Left lung (tissue), 4 donors: ENCODE measurements at regions not wholly inside any gene's neighbourhood (a gene's known extent, or its start where the extent isn't known, plus 50 kb on each side); places are given as distances from the start of the nearest gene placed in this dataset.
"Not testable (repeated sequence)": the region's sequence is repeated elsewhere in the genome, so short reads cannot be mapped to it uniquely, and the experiment has no call there.

ENCODE experiments used
- ATAC-seq: fragments of 200-7000 bp; cut with Tn5 transposase; one replicate; pipeline ENCODE4 v1.9.1; 2020; ENCODE audit warnings: moderate library complexity
- DNase-seq, 4 donors: peaks; one replicate each; pipeline ENCODE4 v3.0.0-alpha.2; 2013 to 2020
- H3K27ac ChIP-seq, 2 donors: fragments of 200-600 bp; sonication (generic) in 1 of 2; one replicate each; pipeline versions ENCODE4 v1.5.0 to v1.8.0; 2020 to 2021
- H3K27me3 ChIP-seq, 2 donors: fragments of 200-600 bp; sonication (generic) in 1 of 2; one replicate each; pipeline versions ENCODE4 v1.5.0 to v1.8.0; 2020 to 2021
- H3K36me3 ChIP-seq, 2 donors: fragments of 200-600 bp; sonication (generic) in 1 of 2; one replicate each; pipeline versions ENCODE4 v1.5.0 to v1.8.0; 2020 to 2021
- H3K4me1 ChIP-seq, 2 donors: fragments of 200-600 bp; one replicate each; pipeline ENCODE4 v1.8.0; 2021
- H3K4me3 ChIP-seq, 2 donors: fragments of 200-600 bp; sonication (generic) in 1 of 2; one replicate each; pipeline versions ENCODE4 v1.5.0 to v1.8.0; 2020 to 2021; ENCODE audit warnings: mild to moderate bottlenecking in 1 of 2
- H3K9me3 ChIP-seq, 2 donors: fragments of 200-600 bp; sonication (generic) in 1 of 2; one replicate each; pipeline versions ENCODE4 v1.5.0 to v1.8.0; 2020 to 2021
- intact Hi-C, 2 donors: fragments of 100-400 bp; cut with DNase I; formaldehyde crosslinking; loops; one replicate each; pipeline versions ENCODE4 v1.11.2 to v1.14.2; 2022
- TF ChIP-seq, protein P1 (sequence below), 2 donors: fragments of 200-600 bp; sonication (generic) in 1 of 2; IDR thresholded peaks; one replicate each; pipeline versions ENCODE4 v1.5.0 to v1.8.0; 2021; ENCODE audit warnings: antibody characterized with exemption in 2 of 2
- donor health status: DM: no; HTN: yes; CAD: no.
- donor health status: DM: no; HTN: no; CAD: no.

DNA sequence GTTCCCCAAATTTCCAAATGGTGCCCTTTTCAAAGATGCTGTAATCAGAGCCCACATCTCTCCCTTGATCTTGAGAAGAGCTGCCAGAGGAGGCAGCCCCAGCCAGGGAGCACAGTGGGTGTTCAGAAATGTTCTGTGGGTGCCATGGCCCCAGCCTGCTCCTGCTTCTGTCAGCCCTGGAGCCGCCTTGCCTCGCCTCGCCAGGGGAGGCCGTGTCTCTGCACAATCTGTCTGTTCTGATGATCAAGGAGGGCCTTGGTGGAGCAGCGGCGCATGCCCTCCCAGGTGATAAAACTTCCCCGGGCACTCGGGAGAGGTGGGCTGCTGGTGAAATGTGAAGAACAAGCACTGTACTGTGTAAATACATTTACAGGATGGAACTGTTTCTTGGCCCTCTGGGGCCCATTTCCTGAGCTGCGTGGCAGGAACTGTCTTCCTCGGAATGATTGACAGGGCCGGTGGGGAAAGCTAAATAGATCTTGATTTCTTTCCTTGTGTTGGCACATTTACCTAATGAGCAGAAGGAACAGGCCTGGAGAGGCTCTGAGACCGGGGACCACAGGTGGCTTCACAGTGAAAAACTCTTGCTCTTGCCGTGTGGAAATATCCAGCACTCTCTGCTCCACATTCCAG is 207.8 kb upstream of the PODXL start:
- ATAC-seq (no peak), DNase-seq (peak in 1 of 4 donors; percentile 58)
- H3K27me3 ChIP-seq = peaks cover 0 to 18% of the 10 kb centered on the region in 2 donors
- TF ChIP-seq, protein P1, sequence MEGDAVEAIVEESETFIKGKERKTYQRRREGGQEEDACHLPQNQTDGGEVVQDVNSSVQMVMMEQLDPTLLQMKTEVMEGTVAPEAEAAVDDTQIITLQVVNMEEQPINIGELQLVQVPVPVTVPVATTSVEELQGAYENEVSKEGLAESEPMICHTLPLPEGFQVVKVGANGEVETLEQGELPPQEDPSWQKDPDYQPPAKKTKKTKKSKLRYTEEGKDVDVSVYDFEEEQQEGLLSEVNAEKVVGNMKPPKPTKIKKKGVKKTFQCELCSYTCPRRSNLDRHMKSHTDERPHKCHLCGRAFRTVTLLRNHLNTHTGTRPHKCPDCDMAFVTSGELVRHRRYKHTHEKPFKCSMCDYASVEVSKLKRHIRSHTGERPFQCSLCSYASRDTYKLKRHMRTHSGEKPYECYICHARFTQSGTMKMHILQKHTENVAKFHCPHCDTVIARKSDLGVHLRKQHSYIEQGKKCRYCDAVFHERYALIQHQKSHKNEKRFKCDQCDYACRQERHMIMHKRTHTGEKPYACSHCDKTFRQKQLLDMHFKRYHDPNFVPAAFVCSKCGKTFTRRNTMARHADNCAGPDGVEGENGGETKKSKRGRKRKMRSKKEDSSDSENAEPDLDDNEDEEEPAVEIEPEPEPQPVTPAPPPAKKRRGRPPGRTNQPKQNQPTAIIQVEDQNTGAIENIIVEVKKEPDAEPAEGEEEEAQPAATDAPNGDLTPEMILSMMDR (IDR thresholded peaks at IDR 0.05) = no peak
- H3K4me1 ChIP-seq = no peaks in the 10 kb centered on the region
- H3K4me3 ChIP-seq = no peak overlapping the region
- no peak overlapping the region for H3K27ac ChIP-seq
- H3K36me3 ChIP-seq = no peaks in the 10 kb centered on the region
- no peaks in the 10 kb centered on the region for H3K9me3 ChIP-seq
- intact Hi-C loops = no loop called here

DNA sequence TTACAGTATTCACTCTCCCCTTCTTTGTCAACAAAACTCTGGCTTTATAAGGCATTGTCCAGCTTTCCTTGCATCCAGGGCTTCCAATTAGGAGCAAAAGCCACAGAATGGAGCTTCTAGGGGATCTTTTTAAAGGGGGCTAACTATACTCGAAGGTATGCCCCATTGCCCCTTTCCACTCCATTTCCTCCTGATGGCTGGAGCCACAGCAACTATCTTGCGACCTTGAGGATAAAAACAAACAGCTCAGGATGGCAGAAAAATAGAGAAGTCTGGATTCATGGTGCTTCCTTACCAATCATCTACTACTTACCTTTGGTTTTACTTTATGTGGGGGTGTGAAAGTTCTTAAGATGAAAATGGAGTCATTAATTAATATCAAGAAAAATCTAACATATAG is 206.3 kb upstream of the PODXL start:
- Histone ChIP-seq H3K36me3 (no peaks in the 10 kb centered on the region), H3K4me3 (no peak overlapping the region), H3K9me3 (no peaks in the 10 kb centered on the region), H3K27ac (no peak overlapping the region), H3K4me1 (no peaks in the 10 kb centered on the region), H3K27me3 (peaks cover 3 to 18% of the 10 kb centered on the region in 2 donors)
- DNase-seq = no peak
- no peak for ATAC-seq
- TF ChIP-seq, protein P1 (IDR thresholded peaks at IDR 0.05) = no peak
- intact Hi-C loops = no loop called here

DNA sequence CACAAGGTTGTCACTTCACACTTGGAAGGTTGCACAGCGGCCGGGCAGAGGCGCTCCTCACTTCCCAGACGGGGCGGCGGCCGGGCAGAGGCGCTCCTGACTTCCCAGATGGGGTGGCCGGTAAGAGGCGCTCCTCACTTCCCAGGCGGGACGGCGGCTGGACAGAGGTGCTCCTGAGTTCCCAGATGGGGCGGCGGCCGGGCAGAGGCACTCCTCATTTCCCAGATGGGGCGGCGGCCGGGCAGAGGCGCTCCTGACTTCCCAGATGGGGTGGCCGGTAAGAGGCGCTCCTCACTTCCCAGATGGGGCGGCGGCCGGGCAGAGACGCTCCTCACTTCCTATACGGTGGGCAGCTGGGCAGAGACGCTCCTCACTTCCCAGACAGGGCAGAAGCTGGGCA is 199.4 kb upstream of the PODXL start:
- intact Hi-C loops, H3K36me3 ChIP-seq, H3K4me1 ChIP-seq, ATAC-seq, DNase-seq, H3K4me3 ChIP-seq, H3K27ac ChIP-seq, H3K9me3 ChIP-seq, H3K27me3 ChIP-seq: not testable (repeated sequence)

DNA sequence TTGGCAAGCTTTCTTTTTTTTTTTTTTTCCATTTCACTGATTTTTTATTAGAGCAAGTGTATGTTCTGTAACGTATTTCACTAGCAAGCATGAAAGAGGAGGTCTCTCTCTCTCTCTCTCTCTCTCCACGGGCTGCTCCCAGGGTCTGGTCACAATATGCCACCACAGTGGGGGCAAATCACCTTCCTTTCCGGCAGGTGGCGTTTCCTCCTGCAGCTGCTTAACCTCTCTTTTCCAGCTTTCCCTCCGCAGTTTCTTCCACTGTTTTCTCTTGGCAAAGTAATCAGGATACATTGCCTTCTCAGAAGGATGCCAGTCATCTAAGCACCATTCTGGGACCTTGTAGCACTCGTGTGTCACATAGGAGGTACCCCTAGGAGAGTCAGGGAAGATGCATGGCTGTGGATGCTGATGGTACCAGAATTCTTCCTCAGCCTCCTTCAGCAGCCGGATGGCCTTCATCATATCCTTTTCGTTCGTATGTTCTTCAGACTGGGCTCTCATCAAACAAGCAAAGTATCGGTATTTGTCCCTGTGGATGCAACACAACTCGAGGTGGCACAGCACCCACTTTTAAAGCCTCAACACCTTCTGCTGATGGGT is 197.3 kb upstream of the PODXL start:
- H3K4me1 ChIP-seq = no peaks in the 10 kb centered on the region
- no peak overlapping the region for H3K4me3 ChIP-seq
- ATAC-seq (no peak), DNase-seq (no peak)
- TF ChIP-seq, protein P1 (IDR thresholded peaks at IDR 0.05) = no peak
- intact Hi-C loops = no loop called here
- no peaks in the 10 kb centered on the region for H3K9me3 ChIP-seq
- H3K36me3 ChIP-seq = no peaks in the 10 kb centered on the region
- no peak overlapping the region for H3K27ac ChIP-seq
- H3K27me3 ChIP-seq = peaks cover 0 to 3% of the 10 kb centered on the region in 2 donors

DNA sequence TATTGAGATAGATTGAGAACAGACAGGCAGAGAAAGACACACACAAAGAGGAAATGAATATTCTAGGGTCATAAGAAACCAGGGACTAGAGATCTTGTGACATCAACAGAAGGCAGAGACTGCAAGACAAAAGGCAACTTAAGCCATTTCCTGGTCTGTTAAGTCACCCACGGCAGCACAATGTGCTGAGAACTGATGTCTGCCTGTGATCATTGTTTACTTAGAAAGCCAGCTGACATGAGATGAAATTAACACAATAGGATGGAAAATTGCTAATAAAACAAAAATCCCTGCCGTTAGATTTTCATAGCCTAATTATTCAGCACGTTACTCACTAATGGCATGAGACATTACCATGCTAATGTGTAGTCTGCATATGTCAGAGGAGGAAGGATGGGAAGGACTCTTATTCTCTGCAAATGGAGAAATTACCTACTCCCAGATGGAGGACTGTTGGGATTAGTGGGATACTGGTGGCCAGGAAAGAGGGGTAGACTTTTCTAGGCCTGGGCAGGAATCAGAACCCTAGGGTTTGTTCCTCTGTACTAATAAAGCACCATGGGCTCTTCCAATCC is 191.3 kb upstream of the PODXL start:
- peaks cover 0 to 4% of the 10 kb centered on the region in 2 donors for H3K27me3 ChIP-seq
- H3K4me1 ChIP-seq = no peaks in the 10 kb centered on the region
- no peak overlapping the region for H3K27ac ChIP-seq
- DNase-seq (no peak), ATAC-seq (no peak)
- TF ChIP-seq, protein P1 (IDR thresholded peaks at IDR 0.05) = no peak
- intact Hi-C loops = no loop called here
- no peaks in the 10 kb centered on the region for H3K36me3 ChIP-seq
- no peaks in the 10 kb centered on the region for H3K9me3 ChIP-seq
- no peak overlapping the region for H3K4me3 ChIP-seq
